ENCODE measurements at regions not wholly inside any gene's neighbourhood (a gene's known extent, or its start where the extent isn't known, plus 50 kb on each side); places are given as distances from the start of the nearest gene placed in this dataset.

DNA sequence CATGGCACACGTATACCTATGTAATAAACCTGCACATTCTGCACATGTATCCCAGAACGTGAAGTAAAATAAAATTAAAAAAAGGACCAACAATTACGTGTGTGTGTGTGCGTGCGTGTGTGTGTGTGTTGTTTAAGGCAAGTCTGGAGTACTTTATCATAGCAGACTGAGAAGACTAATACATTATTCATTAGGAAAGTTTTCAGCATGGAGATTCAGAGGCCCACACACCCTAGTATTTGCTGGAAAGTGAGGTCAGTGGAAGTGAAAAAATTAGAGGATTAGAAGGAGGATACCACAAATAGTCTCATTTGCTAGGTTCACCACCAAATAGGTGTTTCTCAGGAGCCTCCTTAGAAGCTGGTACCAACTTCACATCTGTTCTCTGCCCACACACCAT, 457.1 kb upstream of the CPEB2 start:
- peaks cover 17% of the 10 kb centered on the region for H3K9me3 Mint-ChIP-seq
- TF ChIP-seq, protein P1, sequence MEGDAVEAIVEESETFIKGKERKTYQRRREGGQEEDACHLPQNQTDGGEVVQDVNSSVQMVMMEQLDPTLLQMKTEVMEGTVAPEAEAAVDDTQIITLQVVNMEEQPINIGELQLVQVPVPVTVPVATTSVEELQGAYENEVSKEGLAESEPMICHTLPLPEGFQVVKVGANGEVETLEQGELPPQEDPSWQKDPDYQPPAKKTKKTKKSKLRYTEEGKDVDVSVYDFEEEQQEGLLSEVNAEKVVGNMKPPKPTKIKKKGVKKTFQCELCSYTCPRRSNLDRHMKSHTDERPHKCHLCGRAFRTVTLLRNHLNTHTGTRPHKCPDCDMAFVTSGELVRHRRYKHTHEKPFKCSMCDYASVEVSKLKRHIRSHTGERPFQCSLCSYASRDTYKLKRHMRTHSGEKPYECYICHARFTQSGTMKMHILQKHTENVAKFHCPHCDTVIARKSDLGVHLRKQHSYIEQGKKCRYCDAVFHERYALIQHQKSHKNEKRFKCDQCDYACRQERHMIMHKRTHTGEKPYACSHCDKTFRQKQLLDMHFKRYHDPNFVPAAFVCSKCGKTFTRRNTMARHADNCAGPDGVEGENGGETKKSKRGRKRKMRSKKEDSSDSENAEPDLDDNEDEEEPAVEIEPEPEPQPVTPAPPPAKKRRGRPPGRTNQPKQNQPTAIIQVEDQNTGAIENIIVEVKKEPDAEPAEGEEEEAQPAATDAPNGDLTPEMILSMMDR (IDR thresholded peaks at IDR 0.05) = no peak
- no peak overlapping the region for H3K4me3 Mint-ChIP-seq
- no peaks in the 10 kb centered on the region for H3K4me1 Mint-ChIP-seq
- no peak overlapping the region for H3K27ac Mint-ChIP-seq
- H3K36me3 Mint-ChIP-seq (ENCODE audit: low read depth) = no peaks in the 10 kb centered on the region
- no peak for DNase-seq
- peaks cover 8% of the 10 kb centered on the region for H3K27me3 Mint-ChIP-seq (ENCODE audit: low read depth, poor library complexity)

DNA sequence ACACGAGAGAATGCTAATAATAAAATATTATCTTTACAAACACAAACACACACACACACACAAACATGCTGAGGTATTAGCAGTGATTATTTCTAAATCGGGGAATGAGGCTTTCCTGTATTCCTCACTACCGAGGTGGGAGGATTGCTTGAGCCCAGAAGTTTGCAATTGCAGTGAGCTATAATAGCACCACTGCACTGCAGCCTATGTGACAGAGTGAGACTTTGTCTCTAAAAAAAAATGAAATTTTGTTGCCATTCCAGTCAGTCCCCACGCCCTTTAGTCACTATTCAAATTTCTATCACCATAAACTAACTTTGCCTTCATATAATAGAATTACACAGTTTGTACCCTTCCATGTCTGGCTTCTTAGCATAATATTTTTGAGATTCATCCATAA, 456.5 kb upstream of the CPEB2 start:
- no peak for DNase-seq
- H3K9me3 Mint-ChIP-seq = peaks cover 17% of the 10 kb centered on the region
- no peaks in the 10 kb centered on the region for H3K36me3 Mint-ChIP-seq (ENCODE audit: low read depth)
- no peak overlapping the region for H3K4me3 Mint-ChIP-seq
- H3K4me1 Mint-ChIP-seq = no peaks in the 10 kb centered on the region
- TF ChIP-seq, protein P1 (IDR thresholded peaks at IDR 0.05) = no peak
- H3K27me3 Mint-ChIP-seq (ENCODE audit: low read depth, poor library complexity) = peaks cover 11% of the 10 kb centered on the region
- H3K27ac Mint-ChIP-seq = no peak overlapping the region

DNA sequence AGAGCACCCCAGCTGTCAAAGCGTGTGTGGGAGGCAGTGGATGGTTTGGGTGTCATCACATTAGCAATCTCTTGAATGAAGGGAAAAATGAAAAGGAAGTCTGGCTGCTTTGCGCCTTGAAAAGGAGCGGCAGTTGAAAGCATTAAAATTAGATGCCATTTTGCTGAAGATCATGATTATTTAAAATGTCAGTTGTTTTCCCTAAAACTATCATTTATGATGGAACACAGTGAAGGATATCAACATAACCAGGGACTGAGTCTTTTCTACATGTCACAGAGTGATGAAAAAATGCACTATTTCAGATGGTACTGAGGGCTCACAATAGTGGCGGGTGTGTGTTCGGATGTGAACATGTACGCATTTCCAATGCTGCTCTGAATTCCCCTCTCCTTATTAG, 450.2 kb upstream of the CPEB2 start:
- TF ChIP-seq, protein P1 (IDR thresholded peaks at IDR 0.05) = no peak
- peaks cover 7% of the 10 kb centered on the region for H3K27me3 Mint-ChIP-seq (ENCODE audit: low read depth, poor library complexity)
- no peaks in the 10 kb centered on the region for H3K4me1 Mint-ChIP-seq
- no peak overlapping the region for H3K4me3 Mint-ChIP-seq
- no peak overlapping the region for H3K27ac Mint-ChIP-seq
- no peak for DNase-seq
- H3K9me3 Mint-ChIP-seq = no peaks in the 10 kb centered on the region
- no peaks in the 10 kb centered on the region for H3K36me3 Mint-ChIP-seq (ENCODE audit: low read depth)

- no peak for DNase-seq
- no peaks in the 10 kb centered on the region for H3K9me3 Mint-ChIP-seq
- no peaks in the 10 kb centered on the region for H3K4me1 Mint-ChIP-seq
- H3K4me3 Mint-ChIP-seq = no peak overlapping the region
- no peaks in the 10 kb centered on the region for H3K36me3 Mint-ChIP-seq (ENCODE audit: low read depth)
- TF ChIP-seq, protein P1 (IDR thresholded peaks at IDR 0.05) = no peak
- H3K27me3 Mint-ChIP-seq (ENCODE audit: low read depth, poor library complexity) = peaks cover 8% of the 10 kb centered on the region
- no peak overlapping the region for H3K27ac Mint-ChIP-seq
Measured at GRCh38 chr4:14559646-14560045, 442.6 kb upstream of the CPEB2 start.

GRCh38 chr4:14560577-14560976, 441.7 kb upstream of the CPEB2 start:
- no peak for DNase-seq
- Mint-ChIP-seq H3K27me3 (ENCODE audit: low read depth, poor library complexity) (peaks cover 9% of the 10 kb centered on the region), H3K36me3 (ENCODE audit: low read depth) (no peaks in the 10 kb centered on the region), H3K4me1 (no peaks in the 10 kb centered on the region), H3K4me3 (no peak overlapping the region), H3K27ac (no peak overlapping the region), H3K9me3 (peaks cover 8% of the 10 kb centered on the region)
- TF ChIP-seq, protein P1 (IDR thresholded peaks at IDR 0.05) = no peak

GRCh38 chr4:14562901-14563300, 439.4 kb upstream of the CPEB2 start:
- H3K27me3 Mint-ChIP-seq (ENCODE audit: low read depth, poor library complexity) = peaks cover 9% of the 10 kb centered on the region
- H3K4me3 Mint-ChIP-seq = no peak overlapping the region
- H3K27ac Mint-ChIP-seq = no peak overlapping the region
- peaks cover 12% of the 10 kb centered on the region for H3K9me3 Mint-ChIP-seq
- no peak for DNase-seq
- no peaks in the 10 kb centered on the region for H3K4me1 Mint-ChIP-seq
- H3K36me3 Mint-ChIP-seq (ENCODE audit: low read depth) = no peaks in the 10 kb centered on the region
- TF ChIP-seq, protein P1 (IDR thresholded peaks at IDR 0.05) = no peak
